ENCODE measurements at regions not wholly inside any gene's neighbourhood (a gene's known extent, or its start where the extent isn't known, plus 50 kb on each side); places are given as distances from the start of the nearest gene placed in this dataset.
A peak's percentile ranks its signal among the peaks of the same experiment; 100 is the strongest.
"Not testable (repeated sequence)": the region's sequence is repeated elsewhere in the genome, so short reads cannot be mapped to it uniquely, and the experiment has no call there.

- Histone ChIP-seq H3K27me3 (ENCODE audit: control insufficient read depth in 2 of 2, insufficient read depth in 1 of 2, low read length in 1 of 2) (no peaks in the 10 kb centered on the region), H3K36me3 (ENCODE audit: control insufficient read depth in 2 of 2, insufficient read depth in 2 of 2, low read length in 1 of 2) (peaks cover 34 to 58% of the 10 kb centered on the region in 2 donors), H3K27ac (ENCODE audit: low read depth in 1 of 2, low read length in 1 of 2) (no peak overlapping the region), H3K9me3 (ENCODE audit: control insufficient read depth in 2 of 2, insufficient read depth in 1 of 2, low read length in 1 of 2) (no peaks in the 10 kb centered on the region), H3K4me3 (ENCODE audit: low read length in 2 of 2) (no peak overlapping the region), H3K4me1 (ENCODE audit: control insufficient read depth in 2 of 2, insufficient read depth in 2 of 2, low read length in 2 of 2) (no peaks in the 10 kb centered on the region)
- 98% methylated on average over 41 of the region's 41 CpGs for WGBS
- no peak for DNase-seq (ENCODE audit: low read depth in 6 of 9, low spot score in 9 of 9)
These were observed 72.5 kb upstream of the KCTD7 start for GRCh38 chr7:66556177-66556548.

- Histone ChIP-seq H3K4me3 (ENCODE audit: low read length in 2 of 2) (no peak overlapping the region), H3K27me3 (ENCODE audit: control insufficient read depth in 2 of 2, insufficient read depth in 1 of 2, low read length in 1 of 2) (no peaks in the 10 kb centered on the region), H3K4me1 (ENCODE audit: control insufficient read depth in 2 of 2, insufficient read depth in 2 of 2, low read length in 2 of 2) (no peaks in the 10 kb centered on the region), H3K27ac (ENCODE audit: low read depth in 1 of 2, low read length in 1 of 2) (no peak overlapping the region), H3K9me3 (ENCODE audit: control insufficient read depth in 2 of 2, insufficient read depth in 1 of 2, low read length in 1 of 2) (no peaks in the 10 kb centered on the region), H3K36me3 (ENCODE audit: control insufficient read depth in 2 of 2, insufficient read depth in 2 of 2, low read length in 1 of 2) (peaks cover 29 to 53% of the 10 kb centered on the region in 2 donors)
- WGBS, result 98% methylated on average over 54 of the region's 54 CpGs
- DNase-seq (ENCODE audit: low read depth in 6 of 9, low spot score in 9 of 9), result no peak
These were observed 72.0 kb upstream of the KCTD7 start for GRCh38 chr7:66556549-66557213.

- no peaks in the 10 kb centered on the region for H3K4me1 ChIP-seq (ENCODE audit: control insufficient read depth in 2 of 2, insufficient read depth in 2 of 2, low read length in 2 of 2)
These were observed 71.2 kb upstream of the KCTD7 start for GRCh38 chr7:66557214-66558200.

GRCh38 chr7:66558201-66558641 is 70.5 kb upstream of the KCTD7 start:
- Histone ChIP-seq H3K27ac (ENCODE audit: low read depth in 1 of 2, low read length in 1 of 2) (no peak overlapping the region), H3K36me3 (ENCODE audit: control insufficient read depth in 2 of 2, insufficient read depth in 2 of 2, low read length in 1 of 2) (peaks cover 15 to 42% of the 10 kb centered on the region in 2 donors), H3K27me3 (ENCODE audit: control insufficient read depth in 2 of 2, insufficient read depth in 1 of 2, low read length in 1 of 2) (no peaks in the 10 kb centered on the region), H3K4me3 (ENCODE audit: low read length in 2 of 2) (no peak overlapping the region), H3K4me1 (ENCODE audit: control insufficient read depth in 2 of 2, insufficient read depth in 2 of 2, low read length in 2 of 2) (no peaks in the 10 kb centered on the region), H3K9me3 (ENCODE audit: control insufficient read depth in 2 of 2, insufficient read depth in 1 of 2, low read length in 1 of 2) (no peaks in the 10 kb centered on the region)
- 94% methylated on average over 8 of the region's 8 CpGs for WGBS
- DNase-seq (ENCODE audit: low read depth in 6 of 9, low spot score in 9 of 9), result no peak

More at GRCh38 chr7:66557214-66558200, 71.2 kb upstream of the KCTD7 start:
- no peaks in the 10 kb centered on the region for H3K27me3 ChIP-seq (ENCODE audit: control insufficient read depth in 2 of 2, insufficient read depth in 1 of 2, low read length in 1 of 2)
- peaks cover 21 to 49% of the 10 kb centered on the region in 2 donors for H3K36me3 ChIP-seq (ENCODE audit: control insufficient read depth in 2 of 2, insufficient read depth in 2 of 2, low read length in 1 of 2)
- no peak overlapping the region for H3K27ac ChIP-seq (ENCODE audit: low read depth in 1 of 2, low read length in 1 of 2)
- no peak overlapping the region for H3K4me3 ChIP-seq (ENCODE audit: low read length in 2 of 2)
- peak in 8 of 9 donors; percentile 6 to 62 (median 46) for DNase-seq (ENCODE audit: low read depth in 6 of 9, low spot score in 9 of 9)
- H3K9me3 ChIP-seq (ENCODE audit: control insufficient read depth in 2 of 2, insufficient read depth in 1 of 2, low read length in 1 of 2), result no peaks in the 10 kb centered on the region
- WGBS, result 72% methylated on average over 40 of the region's 40 CpGs

GRCh38 chr7:66558660-66559465 is 69.8 kb upstream of the KCTD7 start:
- DNase-seq (ENCODE audit: low read depth in 6 of 9, low spot score in 9 of 9), result no peak
- H3K4me3 ChIP-seq (ENCODE audit: low read length in 2 of 2), result no peak overlapping the region
- H3K9me3 ChIP-seq (ENCODE audit: control insufficient read depth in 2 of 2, insufficient read depth in 1 of 2, low read length in 1 of 2), result no peaks in the 10 kb centered on the region
- H3K27me3 ChIP-seq (ENCODE audit: control insufficient read depth in 2 of 2, insufficient read depth in 1 of 2, low read length in 1 of 2), result no peaks in the 10 kb centered on the region
- peaks cover 14 to 40% of the 10 kb centered on the region in 2 donors for H3K36me3 ChIP-seq (ENCODE audit: control insufficient read depth in 2 of 2, insufficient read depth in 2 of 2, low read length in 1 of 2)
- H3K27ac ChIP-seq (ENCODE audit: low read depth in 1 of 2, low read length in 1 of 2), result no peak overlapping the region
- 95% methylated on average over 17 of the region's 17 CpGs for WGBS
- no peaks in the 10 kb centered on the region for H3K4me1 ChIP-seq (ENCODE audit: control insufficient read depth in 2 of 2, insufficient read depth in 2 of 2, low read length in 2 of 2)

- Histone ChIP-seq H3K36me3 (ENCODE audit: control insufficient read depth in 2 of 2, insufficient read depth in 2 of 2, low read length in 1 of 2) (peaks cover 15% of the 10 kb centered on the region in 2 donors), H3K9me3 (ENCODE audit: control insufficient read depth in 2 of 2, insufficient read depth in 1 of 2, low read length in 1 of 2) (no peaks in the 10 kb centered on the region), H3K4me1 (ENCODE audit: control insufficient read depth in 2 of 2, insufficient read depth in 2 of 2, low read length in 2 of 2) (no peaks in the 10 kb centered on the region), H3K27ac (ENCODE audit: low read depth in 1 of 2, low read length in 1 of 2) (no peak overlapping the region), H3K4me3 (ENCODE audit: low read length in 2 of 2) (no peak overlapping the region), H3K27me3 (ENCODE audit: control insufficient read depth in 2 of 2, insufficient read depth in 1 of 2, low read length in 1 of 2) (no peaks in the 10 kb centered on the region)
- no peak for DNase-seq (ENCODE audit: low read depth in 6 of 9, low spot score in 9 of 9)
- 98% methylated on average over 7 of the region's 7 CpGs for WGBS
These were observed 64.6 kb upstream of the KCTD7 start for GRCh38 chr7:66564045-66564444.

GRCh38 chr7:66570179-66570578 is 58.5 kb upstream of the KCTD7 start:
- not testable (repeated sequence) for H3K27ac ChIP-seq (ENCODE audit: low read depth in 1 of 2, low read length in 1 of 2); H3K9me3 ChIP-seq (ENCODE audit: control insufficient read depth in 2 of 2, insufficient read depth in 1 of 2, low read length in 1 of 2); DNase-seq (ENCODE audit: low read depth in 6 of 9, low spot score in 9 of 9); H3K27me3 ChIP-seq (ENCODE audit: control insufficient read depth in 2 of 2, insufficient read depth in 1 of 2, low read length in 1 of 2); H3K4me3 ChIP-seq (ENCODE audit: low read length in 2 of 2); H3K4me1 ChIP-seq (ENCODE audit: control insufficient read depth in 2 of 2, insufficient read depth in 2 of 2, low read length in 2 of 2)
- WGBS, result 99% methylated on average over 1 of the region's 1 CpG
- peaks cover 20 to 32% of the 10 kb centered on the region in 2 donors for H3K36me3 ChIP-seq (ENCODE audit: control insufficient read depth in 2 of 2, insufficient read depth in 2 of 2, low read length in 1 of 2)

GRCh38 chr7:66571568-66571967 is 57.1 kb upstream of the KCTD7 start:
- no peak overlapping the region for H3K4me3 ChIP-seq (ENCODE audit: low read length in 2 of 2)
- H3K27ac ChIP-seq (ENCODE audit: low read depth in 1 of 2, low read length in 1 of 2), result no peak overlapping the region
- H3K36me3 ChIP-seq (ENCODE audit: control insufficient read depth in 2 of 2, insufficient read depth in 2 of 2, low read length in 1 of 2), result peaks cover 21 to 40% of the 10 kb centered on the region in 2 donors
- no peaks in the 10 kb centered on the region for H3K27me3 ChIP-seq (ENCODE audit: control insufficient read depth in 2 of 2, insufficient read depth in 1 of 2, low read length in 1 of 2)
- H3K9me3 ChIP-seq (ENCODE audit: control insufficient read depth in 2 of 2, insufficient read depth in 1 of 2, low read length in 1 of 2), result no peaks in the 10 kb centered on the region
- no peaks in the 10 kb centered on the region for H3K4me1 ChIP-seq (ENCODE audit: control insufficient read depth in 2 of 2, insufficient read depth in 2 of 2, low read length in 2 of 2)
- DNase-seq (ENCODE audit: low read depth in 6 of 9, low spot score in 9 of 9), result no peak

All from thymus (tissue), 11 donors.